Activated naive CD4-positive, alpha-beta T cell treated with anti-CD3 and anti-CD28 coated beads, Interleukin-2, amount 50 U/mL, for 72 hours (primary cell): ENCODE measurements at regions not wholly inside any gene's neighbourhood (a gene's known extent, or its start where the extent isn't known, plus 50 kb on each side); places are given as distances from the start of the nearest gene placed in this dataset.
A peak's percentile ranks its signal among the peaks of the same experiment; 100 is the strongest.

Source experiments
- ATAC-seq, 2 donors: fragments of 150-1000 bp; cut with Tn5 transposase; 2 replicates each; pipeline ENCODE4 v1.10.0; 2021; ENCODE audit warnings: mild to moderate bottlenecking in 2 of 2, moderate library complexity in 2 of 2
- DNase-seq, 2 donors: peaks; one replicate each; pipeline ENCODE4 v3.0.0; 2021 to 2022; ENCODE audit warnings: low spot score in 2 of 2
- H3K27ac Mint-ChIP-seq, 2 donors: one replicate each; pipeline ENCODE4 v1.8.0; 2022; ENCODE audit warnings: mild to moderate bottlenecking in 2 of 2, mixed read lengths in 2 of 2
- H3K36me3 Mint-ChIP-seq, 2 donors: one replicate each; pipeline ENCODE4 v1.8.0; 2022; ENCODE audit warnings: mixed read lengths in 2 of 2
- H3K9me3 Mint-ChIP-seq, 2 donors: one replicate each; pipeline ENCODE4 v1.8.0; 2022; ENCODE audit warnings: mixed read lengths in 2 of 2

GRCh38 chr7:136228171-136228570 lies 251.0 kb upstream of the MTPN start:
- DNase-seq (no peak), ATAC-seq (no peak)
- peaks cover 18 to 24% of the 10 kb centered on the region in 2 donors for H3K9me3 Mint-ChIP-seq
- H3K27ac Mint-ChIP-seq = no peak overlapping the region
- no peaks in the 10 kb centered on the region for H3K36me3 Mint-ChIP-seq

- H3K9me3 Mint-ChIP-seq = no peaks in the 10 kb centered on the region
- no peak overlapping the region for H3K27ac Mint-ChIP-seq
These were observed 237.2 kb upstream of the MTPN start for GRCh38 chr7:136214356-136214755.

GRCh38 chr7:136213012-136213411 lies 235.9 kb upstream of the MTPN start:
- no peak for ATAC-seq
- H3K9me3 Mint-ChIP-seq = no peaks in the 10 kb centered on the region
- H3K27ac Mint-ChIP-seq = no peak overlapping the region
- H3K36me3 Mint-ChIP-seq = no peaks in the 10 kb centered on the region
- DNase-seq = no peak

More at GRCh38 chr7:136214356-136214755, 237.2 kb upstream of the MTPN start:
- ATAC-seq = no peak
- no peaks in the 10 kb centered on the region for H3K36me3 Mint-ChIP-seq
- no peak for DNase-seq

GRCh38 chr7:136210664-136211063 lies 233.5 kb upstream of the MTPN start:
- ATAC-seq (no peak), DNase-seq (no peak)
- Mint-ChIP-seq H3K27ac (no peak overlapping the region), H3K9me3 (no peaks in the 10 kb centered on the region), H3K36me3 (no peaks in the 10 kb centered on the region)

- ATAC-seq (no peak), DNase-seq (no peak)
- no peak overlapping the region for H3K27ac Mint-ChIP-seq
- no peaks in the 10 kb centered on the region for H3K36me3 Mint-ChIP-seq
- no peaks in the 10 kb centered on the region for H3K9me3 Mint-ChIP-seq
These were observed 232.9 kb upstream of the MTPN start for GRCh38 chr7:136210079-136210478.

- ATAC-seq (peak in 1 of 2 donors; percentile 26), DNase-seq (no peak)
- Mint-ChIP-seq H3K36me3 (no peaks in the 10 kb centered on the region), H3K27ac (no peak overlapping the region), H3K9me3 (no peaks in the 10 kb centered on the region)
These were observed 228.8 kb upstream of the MTPN start for GRCh38 chr7:136205956-136206355.

- Mint-ChIP-seq H3K27ac (no peak overlapping the region), H3K9me3 (peaks cover 27 to 45% of the 10 kb centered on the region in 2 donors), H3K36me3 (peaks cover 5 to 20% of the 10 kb centered on the region in 2 donors)
- ATAC-seq = no peak
- DNase-seq = no peak
These were observed 221.0 kb upstream of the MTPN start for GRCh38 chr7:136198168-136198567.

GRCh38 chr7:136194878-136195277 lies 217.7 kb upstream of the MTPN start:
- Mint-ChIP-seq H3K9me3 (peaks cover 23 to 40% of the 10 kb centered on the region in 2 donors), H3K36me3 (peaks cover 5 to 20% of the 10 kb centered on the region in 2 donors), H3K27ac (no peak overlapping the region)
- ATAC-seq (no peak), DNase-seq (no peak)

- Mint-ChIP-seq H3K27ac (no peak overlapping the region), H3K36me3 (peaks cover 5 to 14% of the 10 kb centered on the region in 2 donors), H3K9me3 (peaks cover 19 to 30% of the 10 kb centered on the region in 2 donors)
- DNase-seq (no peak), ATAC-seq (no peak)
These were observed 216.8 kb upstream of the MTPN start for GRCh38 chr7:136193940-136194339.

- no peaks in the 10 kb centered on the region for H3K36me3 Mint-ChIP-seq
- H3K9me3 Mint-ChIP-seq = peaks cover 4 to 8% of the 10 kb centered on the region in 2 donors
- ATAC-seq (no peak), DNase-seq (no peak)
- no peak overlapping the region for H3K27ac Mint-ChIP-seq
These were observed 212.4 kb upstream of the MTPN start for GRCh38 chr7:136189506-136189998.

- H3K27ac Mint-ChIP-seq = no peak overlapping the region
- no peak for DNase-seq
- no peaks in the 10 kb centered on the region for H3K36me3 Mint-ChIP-seq
- ATAC-seq = no peak
- peaks cover 3 to 9% of the 10 kb centered on the region in 2 donors for H3K9me3 Mint-ChIP-seq
These were observed 209.1 kb upstream of the MTPN start for GRCh38 chr7:136186281-136186680.

- no peaks in the 10 kb centered on the region for H3K36me3 Mint-ChIP-seq
- ATAC-seq (no peak), DNase-seq (no peak)
- H3K9me3 Mint-ChIP-seq = peaks cover 3 to 9% of the 10 kb centered on the region in 2 donors
- H3K27ac Mint-ChIP-seq = no peak overlapping the region
These were observed 207.6 kb upstream of the MTPN start for GRCh38 chr7:136184719-136185118.

- Mint-ChIP-seq H3K36me3 (no peaks in the 10 kb centered on the region), H3K27ac (no peak overlapping the region), H3K9me3 (peaks cover 3 to 9% of the 10 kb centered on the region in 2 donors)
- ATAC-seq = no peak
- no peak for DNase-seq
These were observed 206.8 kb upstream of the MTPN start for GRCh38 chr7:136183981-136184380.

GRCh38 chr7:136180984-136181383 lies 203.8 kb upstream of the MTPN start:
- no peak for DNase-seq
- H3K27ac Mint-ChIP-seq = peak overlapping the region in 1 of 2 donors; percentile 75
- no peaks in the 10 kb centered on the region for H3K36me3 Mint-ChIP-seq
- no peak for ATAC-seq
- peaks cover 3 to 9% of the 10 kb centered on the region in 2 donors for H3K9me3 Mint-ChIP-seq

GRCh38 chr7:136179851-136180721 lies 202.9 kb upstream of the MTPN start:
- Mint-ChIP-seq H3K9me3 (peaks cover 3 to 9% of the 10 kb centered on the region in 2 donors), H3K36me3 (no peaks in the 10 kb centered on the region), H3K27ac (no peak overlapping the region)
- ATAC-seq (no peak), DNase-seq (no peak)

- Mint-ChIP-seq H3K9me3 (peaks cover 3 to 9% of the 10 kb centered on the region in 2 donors), H3K36me3 (no peaks in the 10 kb centered on the region), H3K27ac (no peak overlapping the region)
- ATAC-seq (peak in 1 of 2 donors; percentile 54), DNase-seq (no peak)
These were observed 202.0 kb upstream of the MTPN start for GRCh38 chr7:136179154-136179553.

- Mint-ChIP-seq H3K9me3 (no peaks in the 10 kb centered on the region), H3K27ac (no peak overlapping the region), H3K36me3 (no peaks in the 10 kb centered on the region)
- ATAC-seq (no peak), DNase-seq (no peak)
These were observed 197.4 kb upstream of the MTPN start for GRCh38 chr7:136174477-136175125.
